ENCODE measurements at regions not wholly inside any gene's neighbourhood (a gene's known extent, or its start where the extent isn't known, plus 50 kb on each side); places are given as distances from the start of the nearest gene placed in this dataset.

DNA sequence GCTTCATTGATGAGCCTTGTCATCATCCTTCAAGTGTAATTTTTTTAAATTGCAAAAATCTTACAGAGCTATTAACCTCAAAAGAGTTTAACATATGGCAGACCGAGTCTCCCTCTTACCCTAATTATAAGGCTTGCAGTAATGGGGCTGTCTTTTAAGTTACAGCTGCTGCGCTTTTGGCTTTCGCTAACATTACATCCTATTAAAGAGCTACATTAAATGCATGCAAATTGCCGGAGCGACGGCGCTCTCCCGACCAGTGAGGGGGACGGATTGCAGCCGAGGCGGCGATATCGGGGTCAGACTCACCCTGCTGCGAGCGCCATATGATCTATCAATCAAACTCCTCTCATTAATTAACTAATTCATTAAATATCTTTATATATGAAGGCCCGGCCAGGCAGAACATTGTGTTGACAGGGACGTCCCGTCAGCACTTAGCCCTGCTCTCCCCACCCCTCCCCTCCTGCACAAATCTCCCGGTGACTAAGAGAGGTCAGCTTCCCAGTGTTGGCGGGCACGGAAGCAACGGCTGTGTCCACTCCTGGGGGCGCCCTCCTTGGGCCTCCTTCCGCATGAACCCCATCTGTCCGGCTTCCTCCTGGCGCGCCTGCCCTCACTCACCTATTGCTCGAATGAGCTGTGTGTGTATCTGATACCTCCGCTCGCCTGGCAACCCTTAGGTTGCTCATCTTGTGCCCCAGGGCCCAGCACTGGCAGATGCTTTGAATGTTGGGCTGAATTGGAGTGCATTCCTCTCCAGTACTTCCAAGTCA is 156.0 kb upstream of the CADM1 start:
- TF ChIP-seq, protein P1, sequence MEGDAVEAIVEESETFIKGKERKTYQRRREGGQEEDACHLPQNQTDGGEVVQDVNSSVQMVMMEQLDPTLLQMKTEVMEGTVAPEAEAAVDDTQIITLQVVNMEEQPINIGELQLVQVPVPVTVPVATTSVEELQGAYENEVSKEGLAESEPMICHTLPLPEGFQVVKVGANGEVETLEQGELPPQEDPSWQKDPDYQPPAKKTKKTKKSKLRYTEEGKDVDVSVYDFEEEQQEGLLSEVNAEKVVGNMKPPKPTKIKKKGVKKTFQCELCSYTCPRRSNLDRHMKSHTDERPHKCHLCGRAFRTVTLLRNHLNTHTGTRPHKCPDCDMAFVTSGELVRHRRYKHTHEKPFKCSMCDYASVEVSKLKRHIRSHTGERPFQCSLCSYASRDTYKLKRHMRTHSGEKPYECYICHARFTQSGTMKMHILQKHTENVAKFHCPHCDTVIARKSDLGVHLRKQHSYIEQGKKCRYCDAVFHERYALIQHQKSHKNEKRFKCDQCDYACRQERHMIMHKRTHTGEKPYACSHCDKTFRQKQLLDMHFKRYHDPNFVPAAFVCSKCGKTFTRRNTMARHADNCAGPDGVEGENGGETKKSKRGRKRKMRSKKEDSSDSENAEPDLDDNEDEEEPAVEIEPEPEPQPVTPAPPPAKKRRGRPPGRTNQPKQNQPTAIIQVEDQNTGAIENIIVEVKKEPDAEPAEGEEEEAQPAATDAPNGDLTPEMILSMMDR (IDR thresholded peaks at IDR 0.05) = no peak
- no peak for TF ChIP-seq POLR2A (IDR thresholded peaks at IDR 0.05)
